Cardiac septum (tissue), 1 donor: ENCODE measurements at regions not wholly inside any gene's neighbourhood (a gene's known extent, or its start where the extent isn't known, plus 50 kb on each side); places are given as distances from the start of the nearest gene placed in this dataset.
"Not testable (repeated sequence)": the region's sequence is repeated elsewhere in the genome, so short reads cannot be mapped to it uniquely, and the experiment has no call there.

Experiments
- DNase-seq: peaks from one replicate; pipeline ENCODE4 v3.0.0-alpha.2; 2020; ENCODE audit warnings: low spot score
- intact Hi-C: fragments of 100-400 bp; cut with DNase I; formaldehyde crosslinking; loops from one replicate; pipeline ENCODE4 v1.14.0; 2022
- donor health status: DM: no; HTN: no; CAD: no.

- intact Hi-C loops, result no loop called here
- DNase-seq, result no peak
Measured at GRCh38 chr7:156429514-156429913, 211.1 kb upstream of the RNF32 start.

GRCh38 chr7:156423876-156424275 is 216.7 kb upstream of the RNF32 start:
- no peak for DNase-seq
- intact Hi-C loops, result no loop called here

GRCh38 chr7:156420496-156420895 is 220.1 kb upstream of the RNF32 start:
- no peak for DNase-seq
- intact Hi-C loops, result no loop called here

- intact Hi-C loops, result no loop called here
- no peak for DNase-seq
Measured at GRCh38 chr7:156419782-156420181, 220.8 kb upstream of the RNF32 start.

DNA sequence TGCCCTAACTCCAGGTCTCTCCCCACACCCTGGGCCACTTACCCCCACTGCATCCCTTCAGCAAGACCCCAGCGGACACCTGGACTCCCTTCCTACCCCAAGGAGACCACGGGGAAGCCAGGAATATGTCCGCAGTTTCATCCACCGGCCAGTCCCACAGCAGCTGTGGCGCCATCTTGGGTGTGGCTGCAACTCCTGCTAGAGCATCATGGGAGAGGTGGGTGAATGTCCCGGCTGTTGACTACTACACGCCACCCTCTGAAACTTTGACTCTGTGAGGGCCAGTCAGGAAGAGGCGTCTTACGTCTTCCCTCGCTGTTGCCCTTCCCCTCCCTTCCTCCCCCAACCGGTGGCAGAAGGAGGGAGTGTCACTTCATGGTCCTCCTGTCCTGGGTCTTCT is 238.3 kb upstream of the RNF32 start:
- DNase-seq, result no peak
- intact Hi-C loops, result no loop called here

DNA sequence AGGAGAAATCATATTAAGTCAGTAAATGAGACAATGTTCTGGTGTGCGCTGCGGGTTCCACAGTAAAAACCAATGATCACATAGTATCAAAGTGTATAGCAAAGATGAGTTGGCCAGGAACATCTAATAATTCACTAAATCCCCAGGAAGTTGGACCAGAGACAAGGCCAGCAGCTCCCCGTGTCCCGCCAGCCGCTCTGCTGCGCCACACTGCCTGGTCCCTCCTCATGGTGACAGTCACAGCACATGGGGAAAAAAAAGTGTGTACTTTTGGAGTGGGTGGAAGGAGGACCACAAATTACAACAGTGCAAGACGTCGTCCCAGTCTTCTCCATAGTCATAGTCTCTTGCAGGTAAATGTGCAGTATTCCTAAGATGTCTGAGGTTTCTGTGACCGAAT is 239.0 kb upstream of the RNF32 start:
- no peak for DNase-seq
- intact Hi-C loops, result no loop called here

- intact Hi-C loops, result no loop called here
- DNase-seq, result no peak
Measured at GRCh38 chr7:156400046-156400445, 240.5 kb upstream of the RNF32 start.

GRCh38 chr7:156397249-156397648 is 243.3 kb upstream of the RNF32 start:
- intact Hi-C loops, result no loop called here
- DNase-seq, result no peak

DNA sequence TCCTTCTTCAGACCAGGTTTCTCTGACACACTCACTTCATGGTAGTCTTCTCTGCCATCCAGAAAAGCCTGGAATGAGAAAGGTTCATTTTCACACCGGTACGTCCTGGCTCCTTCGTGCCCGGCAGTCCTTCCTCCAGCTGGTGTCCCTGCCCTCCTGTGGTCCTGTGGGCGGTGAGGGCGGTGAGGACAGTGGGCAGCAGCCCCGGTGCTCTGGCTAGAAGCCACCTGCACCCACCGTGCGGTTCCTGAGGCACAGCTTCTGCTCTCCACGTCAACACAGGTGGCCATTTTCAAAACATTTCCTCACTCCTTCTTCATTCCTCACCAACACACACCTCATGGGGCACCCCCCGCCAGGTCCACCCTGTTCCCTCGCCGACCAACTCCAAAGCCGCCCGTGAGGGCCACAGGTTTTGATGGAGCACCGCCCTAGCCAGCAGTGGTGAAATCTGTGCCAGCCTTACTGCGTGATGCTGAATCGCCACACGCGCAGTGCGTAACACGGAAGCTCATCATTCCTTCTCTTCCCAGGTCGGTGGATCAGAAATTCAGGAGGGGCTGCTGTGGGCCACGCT is 251.4 kb upstream of the RNF32 start:
- intact Hi-C loops, result no loop called here
- no peak for DNase-seq

DNA sequence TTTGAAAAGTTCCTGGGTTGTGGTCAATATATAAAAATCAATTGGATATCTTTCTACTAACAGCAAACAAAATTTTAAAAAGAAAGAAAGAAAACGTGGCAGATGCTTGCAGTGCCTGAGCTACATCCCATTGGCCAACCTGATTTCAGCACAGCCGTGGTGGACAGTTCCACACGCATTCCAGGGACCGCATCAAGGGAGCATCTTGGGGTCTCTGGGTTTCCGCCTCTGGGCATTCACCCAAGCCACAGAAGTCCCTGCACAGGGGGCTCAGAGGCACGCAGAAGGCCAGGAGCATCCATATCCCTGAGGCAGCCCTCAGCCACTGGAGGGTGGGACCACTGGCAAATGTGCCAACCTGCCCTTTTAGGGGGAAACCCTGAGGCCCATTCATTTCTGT is 254.5 kb upstream of the RNF32 start:
- intact Hi-C loops, result no loop called here
- DNase-seq, result no peak

DNA sequence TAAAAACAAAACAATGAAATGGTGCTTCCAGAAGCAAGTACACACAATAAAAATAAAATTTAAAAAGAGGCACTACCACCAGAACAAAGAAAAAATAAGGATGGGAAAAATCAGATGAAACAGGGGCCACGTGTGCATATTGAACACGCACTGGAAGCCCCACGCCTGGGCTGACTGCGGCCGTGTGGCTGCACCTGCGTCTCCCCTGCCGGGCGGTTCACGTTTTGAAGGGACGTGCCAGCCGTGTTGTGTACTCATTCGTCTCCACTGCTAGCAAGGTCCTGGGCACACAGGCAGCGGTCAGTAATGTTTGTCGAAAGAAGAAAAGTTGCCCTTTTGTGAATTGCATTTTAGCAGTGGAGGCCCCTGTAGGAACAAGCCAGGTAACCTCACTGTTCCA is 255.9 kb upstream of the RNF32 start:
- no peak for DNase-seq
- intact Hi-C loops, result no loop called here

GRCh38 chr7:156383526-156383925 is 257.0 kb upstream of the RNF32 start:
- intact Hi-C loops, result no loop called here

DNA sequence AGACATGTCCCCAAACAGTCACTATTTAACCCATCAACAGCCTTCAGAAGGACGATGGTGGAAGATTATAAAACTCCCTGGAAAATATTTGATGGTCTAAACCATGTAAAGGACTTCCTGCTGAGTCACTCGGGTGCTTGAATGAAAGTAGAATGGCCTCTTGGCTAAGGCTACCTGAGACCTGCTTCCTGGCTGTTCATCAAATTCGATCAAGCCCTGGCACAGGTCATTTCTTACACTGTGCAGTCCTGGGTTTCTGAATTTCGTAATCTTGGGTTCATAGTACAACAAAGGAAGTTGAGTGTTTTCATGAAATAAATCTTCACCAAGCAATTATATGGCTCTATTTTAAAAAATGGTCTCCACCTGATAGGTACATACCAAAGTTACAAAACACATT is 260.3 kb upstream of the RNF32 start:
- DNase-seq, result no peak
- intact Hi-C loops, result no loop called here

More at GRCh38 chr7:156383526-156383925, 257.0 kb upstream of the RNF32 start:
- no peak for DNase-seq

- intact Hi-C loops, result no loop called here
- no peak for DNase-seq
Measured at GRCh38 chr7:156379324-156380070, 261.1 kb upstream of the RNF32 start.

DNA sequence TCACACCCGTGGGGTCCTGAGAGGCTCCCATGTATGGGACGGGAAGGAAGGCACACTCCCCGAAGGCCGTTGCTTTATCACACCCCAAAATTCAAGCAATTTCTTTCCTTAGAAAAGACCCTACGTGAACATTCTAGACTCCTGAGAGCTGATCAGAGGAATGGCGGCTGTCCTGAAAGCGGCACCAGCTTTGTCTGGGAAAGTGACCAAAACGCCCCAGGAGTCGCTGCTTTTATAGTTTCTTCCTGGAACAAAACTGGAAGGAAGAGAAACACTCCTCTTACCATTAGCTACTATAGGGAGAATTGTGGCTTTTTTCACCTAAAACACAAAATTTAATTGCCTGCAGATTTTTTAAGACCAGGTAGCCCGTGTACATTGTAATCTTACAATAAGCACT is 261.8 kb upstream of the RNF32 start:
- intact Hi-C loops, result no loop called here
- DNase-seq, result no peak

DNA sequence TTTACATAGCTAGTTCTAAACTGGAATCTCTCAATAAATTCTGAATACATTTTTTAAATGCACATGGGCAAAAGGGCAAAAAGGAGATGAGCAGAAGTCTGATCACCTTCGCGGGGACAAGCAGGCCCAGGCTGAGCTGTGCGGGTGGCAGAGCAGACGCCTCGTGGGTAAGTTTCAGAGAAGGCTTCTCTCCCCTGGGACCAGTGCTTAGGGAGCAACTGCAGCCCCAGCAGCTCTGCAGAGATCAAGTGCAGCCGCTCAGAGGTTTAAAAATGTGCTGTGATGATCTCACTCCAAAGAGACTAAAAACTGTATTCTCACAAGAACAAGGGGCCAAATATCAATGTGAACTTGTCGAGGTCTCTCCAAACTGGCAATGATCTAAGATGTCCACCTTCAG is 264.3 kb upstream of the RNF32 start:
- no peak for DNase-seq
- intact Hi-C loops, result no loop called here

DNA sequence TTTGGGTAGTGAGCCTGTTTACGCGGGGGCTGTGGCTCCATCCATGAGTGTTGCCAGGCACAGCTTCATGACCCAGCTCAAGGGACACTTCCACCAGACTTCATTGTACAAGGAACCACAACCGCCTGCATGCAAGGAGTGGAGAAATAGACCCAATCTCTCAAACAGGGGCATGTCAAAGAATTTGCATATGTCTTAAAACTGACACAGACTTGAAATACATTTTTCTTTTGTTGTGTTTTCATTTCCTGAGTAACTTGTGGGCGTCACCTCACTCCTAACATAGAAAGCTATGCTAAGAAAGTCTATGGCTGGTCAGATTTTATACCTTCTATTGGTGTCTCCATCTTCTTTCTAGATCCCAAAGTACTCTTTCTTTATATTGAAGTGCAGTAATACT is 266.2 kb upstream of the RNF32 start:
- intact Hi-C loops, result no loop called here

GRCh38 chr7:156369929-156370328 is 270.6 kb upstream of the RNF32 start:
- DNase-seq, result not testable (repeated sequence)
- intact Hi-C loops, result loop anchor here (10.0 kb wide), 1 partner anchor 65 kb away; no protein-coding TSS in a partner anchor

More for the DNA sequence above, 266.2 kb upstream of the RNF32 start:
- no peak for DNase-seq

DNA sequence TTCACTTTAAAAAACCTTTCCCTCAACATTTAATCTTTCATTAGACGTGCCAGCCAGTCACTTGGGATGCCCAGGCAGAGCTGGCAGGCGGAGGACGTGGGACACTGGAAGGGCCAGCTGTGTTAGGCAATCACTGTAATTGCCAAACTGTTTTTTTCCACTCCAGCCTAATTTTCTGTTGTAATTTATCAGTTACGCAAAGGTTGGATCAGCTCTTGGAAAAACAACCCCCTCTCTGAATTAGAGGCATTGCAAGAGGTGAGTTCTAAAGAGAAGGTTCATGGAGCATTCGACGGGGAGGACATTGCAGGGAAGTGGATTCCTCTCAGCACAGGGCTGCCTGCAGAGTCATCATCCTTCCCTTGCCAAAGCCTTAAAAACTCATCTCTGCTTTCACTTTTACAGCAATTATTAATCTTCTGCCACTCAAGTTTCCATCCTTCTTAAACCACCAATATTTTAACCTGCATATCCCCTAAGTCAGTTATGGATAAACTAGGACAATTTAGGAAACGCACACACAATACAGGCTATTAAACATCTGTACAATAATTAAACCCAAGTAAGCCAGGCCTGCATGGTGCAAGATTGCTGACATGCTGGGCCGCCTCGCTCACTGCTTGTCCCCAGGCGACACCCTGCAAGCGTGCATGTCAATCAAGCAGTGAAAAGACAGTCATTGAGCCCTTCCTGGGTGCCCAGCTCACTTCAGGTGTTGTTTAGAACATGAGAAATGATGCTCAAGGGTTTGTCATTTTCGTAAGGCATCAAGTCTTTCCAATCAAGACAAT is 272.3 kb upstream of the RNF32 start:
- intact Hi-C loops, result loop anchor here (10.0 kb wide), 1 partner anchor 63 kb away; no protein-coding TSS in a partner anchor
- DNase-seq, result no peak

DNA sequence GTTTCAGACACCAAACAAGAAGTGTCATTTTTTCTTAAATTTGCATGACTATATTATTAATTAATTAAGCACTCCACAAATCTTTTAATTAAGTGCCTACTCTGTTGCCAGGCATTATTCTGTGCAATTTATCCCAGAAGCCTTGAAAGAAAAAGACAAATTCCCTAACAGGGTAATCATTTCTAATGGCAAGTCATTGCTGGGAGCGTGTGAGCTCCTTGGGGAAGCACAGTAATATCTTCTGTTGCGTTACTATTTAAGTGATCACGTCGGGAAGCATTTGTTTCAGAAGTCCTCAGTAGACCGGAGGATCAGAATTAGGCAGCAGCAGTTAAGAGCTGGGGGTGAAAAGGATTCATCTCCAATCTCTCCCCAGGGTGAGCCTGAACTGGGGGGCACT is 276.8 kb upstream of the RNF32 start:
- DNase-seq, result no peak
- intact Hi-C loops, result loop anchor here (10.0 kb wide), 1 partner anchor 59 kb away; no protein-coding TSS in a partner anchor

DNA sequence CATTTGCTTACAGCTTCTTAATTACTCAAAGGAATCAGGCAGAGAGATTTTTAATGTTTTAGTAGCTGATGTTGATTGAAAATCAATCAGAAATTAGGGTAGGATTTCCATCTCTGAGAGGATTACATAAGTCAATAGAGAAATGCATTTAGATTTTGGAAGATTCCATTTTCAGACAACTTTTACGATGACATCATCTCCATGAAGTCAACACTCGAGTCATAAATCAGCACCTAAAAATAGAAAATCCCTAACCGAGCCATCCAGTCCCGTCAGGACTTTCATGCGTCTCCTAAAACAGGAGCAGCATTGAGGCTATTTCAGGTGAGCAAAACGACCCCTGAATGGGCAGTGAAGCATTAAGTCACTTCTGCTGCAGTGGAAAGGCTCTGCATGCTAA is 279.7 kb upstream of the RNF32 start:
- no peak for DNase-seq
- intact Hi-C loops, result loop anchor here (10.0 kb wide), 1 partner anchor 56 kb away; no protein-coding TSS in a partner anchor
